ENCODE measurements at regions not wholly inside any gene's neighbourhood (a gene's known extent, or its start where the extent isn't known, plus 50 kb on each side); places are given as distances from the start of the nearest gene placed in this dataset.
"Not testable (repeated sequence)": the region's sequence is repeated elsewhere in the genome, so short reads cannot be mapped to it uniquely, and the experiment has no call there.

GRCh38 chr6:144474290-144474689 is 189.2 kb downstream of the UTRN start:
- no peak for DNase-seq (ENCODE audit: low read depth in 2 of 2, low spot score in 1 of 2)

GRCh38 chr6:144474904-144475303 is 189.8 kb downstream of the UTRN start:
- no peak for DNase-seq (ENCODE audit: low read depth in 2 of 2, low spot score in 1 of 2)

GRCh38 chr6:144475411-144475810 is 190.3 kb downstream of the UTRN start:
- no peak for DNase-seq (ENCODE audit: low read depth in 2 of 2, low spot score in 1 of 2)

DNA sequence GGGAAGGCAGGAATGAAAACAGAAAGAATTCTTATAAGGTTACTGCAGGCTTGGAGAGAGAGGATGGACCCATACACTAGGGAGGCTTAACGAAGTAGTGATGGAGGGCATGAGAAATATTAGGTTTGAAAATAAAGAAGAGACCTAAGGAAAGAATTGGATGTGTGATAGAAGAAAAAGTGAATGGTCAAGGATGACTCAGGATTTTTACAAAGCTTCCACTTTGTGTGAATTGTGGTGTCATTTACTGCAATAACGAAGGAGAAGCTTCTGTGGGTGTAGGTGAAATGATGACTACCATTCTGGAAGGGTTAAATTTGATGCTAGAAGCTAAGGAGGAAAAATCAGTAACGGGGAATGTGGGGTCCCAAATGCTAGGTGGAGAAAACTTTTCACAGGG is 191.2 kb downstream of the UTRN start:
- DNase-seq (ENCODE audit: low read depth in 2 of 2, low spot score in 1 of 2) = no peak

- DNase-seq (ENCODE audit: low read depth in 2 of 2, low spot score in 1 of 2) = no peak
Observed at GRCh38 chr6:144477396-144477795, 192.3 kb downstream of the UTRN start.

DNA sequence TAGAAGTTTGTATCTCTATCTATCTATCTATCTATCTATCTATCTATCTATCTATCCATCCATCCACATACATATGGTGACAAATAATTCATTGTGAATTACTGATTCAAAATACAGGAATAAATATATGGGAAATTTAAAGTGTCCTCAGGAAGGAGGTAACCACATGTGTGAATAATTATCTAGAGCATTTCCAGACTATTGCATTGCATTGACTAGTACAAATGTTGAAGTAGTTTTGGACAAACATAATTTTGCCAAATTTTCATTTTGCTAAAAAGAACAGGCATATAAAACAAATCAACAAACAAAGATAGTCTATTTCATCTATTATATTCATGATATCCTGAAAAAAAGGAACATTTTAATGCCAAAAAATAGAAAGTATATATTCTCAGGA is 192.7 kb downstream of the UTRN start:
- DNase-seq (ENCODE audit: low read depth in 2 of 2, low spot score in 1 of 2) = no peak

GRCh38 chr6:144478483-144478882 is 193.3 kb downstream of the UTRN start:
- no peak for DNase-seq (ENCODE audit: low read depth in 2 of 2, low spot score in 1 of 2)

DNA sequence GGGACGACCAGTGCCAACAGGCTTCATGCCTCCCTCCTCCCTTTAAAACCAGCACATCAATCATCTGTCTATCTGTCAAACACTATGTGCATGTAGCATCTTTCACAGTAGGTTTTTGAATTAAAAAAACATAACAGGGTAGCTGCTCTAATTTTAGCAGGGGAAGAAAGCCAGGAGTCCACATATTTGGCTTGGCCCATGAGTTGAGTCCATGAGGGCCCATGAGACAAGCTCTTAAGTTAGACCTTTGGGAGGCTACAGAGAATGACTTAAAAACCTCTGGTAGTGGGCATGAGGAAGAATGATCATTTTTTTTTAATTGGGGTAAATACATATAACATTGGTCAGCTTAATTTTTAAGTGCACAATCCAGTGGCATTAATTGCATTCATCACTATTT is 194.9 kb downstream of the UTRN start:
- no peak for DNase-seq (ENCODE audit: low read depth in 2 of 2, low spot score in 1 of 2)

DNA sequence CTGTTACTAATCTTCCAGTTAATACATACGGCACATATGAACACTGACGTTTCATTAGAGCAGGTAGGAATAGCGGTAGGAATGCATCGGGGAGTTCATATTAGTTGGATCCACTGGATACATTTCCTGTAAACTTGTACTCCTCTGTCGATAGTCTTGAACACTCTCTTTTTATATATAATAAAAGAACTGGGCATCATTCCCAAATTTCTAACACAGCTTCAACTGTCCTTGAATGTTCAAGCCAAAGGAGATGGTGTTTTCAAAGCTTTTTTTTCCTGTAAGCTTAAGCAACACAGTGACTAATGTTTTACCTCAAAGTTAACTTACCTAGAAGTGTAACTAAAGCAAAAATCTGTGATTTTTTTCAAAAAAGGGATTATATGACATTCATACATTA is 195.3 kb downstream of the UTRN start:
- DNase-seq (ENCODE audit: low read depth in 2 of 2, low spot score in 1 of 2) = no peak

- DNase-seq (ENCODE audit: low read depth in 2 of 2, low spot score in 1 of 2) = no peak
Observed at GRCh38 chr6:144481527-144481926, 196.4 kb downstream of the UTRN start.

- DNase-seq (ENCODE audit: low read depth in 2 of 2, low spot score in 1 of 2) = peak; percentile 13 to 51
Observed at GRCh38 chr6:144482142-144482541, 197.0 kb downstream of the UTRN start.

GRCh38 chr6:144485531-144485930 is 200.4 kb downstream of the UTRN start:
- no peak for DNase-seq (ENCODE audit: low read depth in 2 of 2, low spot score in 1 of 2)

- no peak for DNase-seq (ENCODE audit: low read depth in 2 of 2, low spot score in 1 of 2)
Observed at GRCh38 chr6:144488590-144488989, 203.5 kb downstream of the UTRN start.

DNA sequence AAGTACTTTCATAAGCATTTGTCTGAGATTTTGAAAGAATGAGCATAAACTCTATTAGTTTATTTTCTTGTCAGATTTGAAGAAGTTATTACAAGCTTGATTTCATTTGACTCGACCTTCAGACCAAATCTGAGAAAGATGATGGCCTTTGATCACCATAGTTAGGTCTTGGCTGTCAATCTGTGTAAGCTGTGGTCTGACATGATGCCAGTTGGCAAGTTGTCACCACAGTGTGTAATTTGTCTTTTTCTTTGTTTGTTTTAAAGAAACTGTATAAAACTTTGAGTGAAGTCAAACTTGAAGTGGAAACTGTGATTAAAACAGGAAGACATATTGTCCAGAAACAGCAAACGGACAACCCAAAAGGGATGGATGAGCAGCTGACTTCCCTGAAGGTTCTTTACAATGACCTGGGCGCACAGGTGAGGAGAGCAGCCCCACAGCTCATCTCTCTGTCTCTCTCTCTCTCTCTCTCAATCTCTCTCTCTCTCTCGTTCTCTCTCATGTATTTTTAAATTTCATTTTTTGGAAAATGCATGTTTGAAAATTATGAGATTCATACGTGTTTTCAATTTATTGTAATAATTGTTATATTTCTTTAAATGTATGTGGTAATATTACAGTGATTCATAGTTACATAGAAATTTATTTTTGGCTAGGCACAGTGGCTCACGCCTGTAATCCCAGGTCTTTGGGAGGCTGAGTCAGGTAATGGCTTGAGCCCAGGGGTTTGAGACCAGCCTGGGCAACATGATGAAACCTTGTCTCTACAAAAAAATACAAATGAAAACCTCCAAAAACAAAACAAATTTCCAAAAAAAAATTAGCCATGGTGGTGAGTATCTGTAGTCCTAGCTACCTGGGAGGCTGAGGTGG is 208.1 kb downstream of the UTRN start:
- no peak for DNase-seq (ENCODE audit: low read depth in 2 of 2, low spot score in 1 of 2)

DNA sequence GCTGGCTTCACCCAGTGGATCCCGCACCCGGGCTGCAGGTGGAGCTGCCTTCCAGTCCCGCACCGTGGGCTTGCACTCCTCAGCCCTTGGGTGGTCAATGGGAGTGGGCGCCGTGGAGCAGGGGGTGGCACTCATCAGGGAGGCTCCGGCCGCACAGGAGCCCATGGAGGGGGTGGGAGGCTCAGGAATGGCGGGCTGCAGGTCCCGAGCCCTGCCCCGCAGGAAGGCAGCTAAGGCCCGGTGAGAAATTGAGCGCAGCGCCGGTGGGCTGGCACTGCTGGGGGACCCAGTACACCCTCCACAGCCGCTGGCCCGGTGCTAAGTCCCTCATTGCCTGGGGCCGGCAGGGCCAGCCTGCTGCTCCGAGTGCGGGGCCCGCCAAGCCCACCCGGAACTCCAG is 209.9 kb downstream of the UTRN start:
- DNase-seq (ENCODE audit: low read depth in 2 of 2, low spot score in 1 of 2) = not testable (repeated sequence)

DNA sequence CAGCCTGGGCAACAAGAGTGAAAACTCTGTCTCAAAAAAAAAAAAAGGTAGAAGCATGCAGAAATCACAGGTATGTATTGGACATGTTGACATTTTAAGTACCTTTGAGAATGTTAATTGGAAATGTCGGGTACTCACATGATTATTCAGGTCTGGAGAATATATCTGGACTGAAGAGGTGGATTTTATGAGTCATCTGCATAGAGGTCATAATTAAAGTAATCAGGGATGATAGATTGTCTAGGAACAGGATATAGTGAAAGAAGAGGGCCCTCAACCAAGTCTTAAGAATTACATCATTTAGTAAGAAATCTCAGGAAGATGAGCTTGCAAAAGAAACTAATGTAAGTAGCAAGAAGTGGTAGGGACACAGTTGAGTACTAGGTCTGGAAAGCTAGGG is 212.5 kb downstream of the UTRN start:
- no peak for DNase-seq (ENCODE audit: low read depth in 2 of 2, low spot score in 1 of 2)

GRCh38 chr6:144500892-144501291 is 215.8 kb downstream of the UTRN start:
- no peak for DNase-seq (ENCODE audit: low read depth in 2 of 2, low spot score in 1 of 2)

- not testable (repeated sequence) for DNase-seq (ENCODE audit: low read depth in 2 of 2, low spot score in 1 of 2)
Observed at GRCh38 chr6:144505214-144505613, 220.1 kb downstream of the UTRN start.

GRCh38 chr6:144506051-144506450 is 220.9 kb downstream of the UTRN start:
- not testable (repeated sequence) for DNase-seq (ENCODE audit: low read depth in 2 of 2, low spot score in 1 of 2)

DNA sequence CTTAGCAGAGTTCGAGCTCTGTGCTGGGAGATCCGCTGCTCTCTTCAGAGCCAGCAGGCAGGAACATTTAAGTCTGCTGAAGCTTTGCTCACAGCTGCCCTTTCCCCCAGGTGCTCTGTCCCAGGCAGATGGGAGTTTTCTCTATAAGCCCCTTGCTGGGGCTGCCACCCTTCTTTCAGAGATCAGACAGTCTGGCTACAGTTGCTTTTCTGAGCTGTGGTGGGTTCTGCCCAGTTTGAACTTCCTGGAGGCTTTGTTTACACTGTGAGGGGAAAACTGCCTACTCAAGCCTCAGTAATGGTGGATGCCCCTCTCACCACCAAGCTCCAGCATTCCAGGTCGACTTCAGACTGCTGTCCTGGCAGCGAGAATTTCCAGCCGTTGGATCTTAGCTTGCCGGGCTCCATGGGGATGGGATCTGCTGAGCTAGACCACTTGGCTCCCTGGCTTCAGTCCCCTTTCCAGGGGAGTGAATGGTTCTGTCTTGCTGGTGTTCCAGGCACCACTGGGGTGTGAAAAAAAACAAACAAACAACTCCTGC is 222.7 kb downstream of the UTRN start:
- DNase-seq (ENCODE audit: low read depth in 2 of 2, low spot score in 1 of 2) = not testable (repeated sequence)

DNA sequence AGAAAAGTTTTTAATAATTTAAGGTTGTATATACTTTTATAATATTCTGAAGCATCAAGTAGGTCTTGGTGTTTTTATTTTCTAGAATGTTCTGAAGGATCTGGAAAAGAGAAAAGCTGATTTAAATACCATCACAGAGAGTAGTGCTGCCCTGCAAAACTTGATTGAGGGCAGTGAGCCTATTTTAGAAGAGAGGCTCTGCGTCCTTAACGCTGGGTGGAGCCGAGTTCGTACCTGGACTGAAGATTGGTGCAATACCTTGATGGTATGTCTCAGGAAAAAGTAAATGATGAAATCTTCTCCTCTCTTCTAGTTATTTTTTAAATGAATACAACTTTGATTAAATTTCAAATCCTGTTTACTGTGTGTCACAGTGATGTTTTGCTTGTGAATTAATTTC is 225.7 kb downstream of the UTRN start:
- DNase-seq (ENCODE audit: low read depth in 2 of 2, low spot score in 1 of 2) = no peak

GRCh38 chr6:144515761-144516160 is 230.6 kb downstream of the UTRN start:
- DNase-seq (ENCODE audit: low read depth in 2 of 2, low spot score in 1 of 2) = no peak

DNA sequence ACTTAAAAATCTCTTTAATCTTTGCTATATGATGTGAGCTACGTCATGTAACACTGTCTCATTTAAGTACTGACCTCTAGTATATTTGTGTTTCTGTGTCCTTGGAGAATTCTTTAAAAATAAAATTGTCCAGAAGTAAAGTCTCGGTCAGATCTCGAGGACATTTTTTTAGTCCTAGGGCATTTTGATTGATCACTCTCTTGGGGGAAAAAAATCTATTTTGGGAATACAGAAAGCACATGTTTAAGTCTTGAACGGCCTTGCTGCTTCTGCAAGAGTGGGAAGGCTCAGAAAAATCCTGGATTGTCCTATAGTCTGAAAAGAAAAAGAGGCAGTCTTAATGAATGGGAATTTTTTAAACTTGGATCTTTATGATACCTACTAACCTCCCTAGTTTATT is 234.3 kb downstream of the UTRN start:
- DNase-seq (ENCODE audit: low read depth in 2 of 2, low spot score in 1 of 2) = no peak
